ENCODE measurements at regions not wholly inside any gene's neighbourhood (a gene's known extent, or its start where the extent isn't known, plus 50 kb on each side); places are given as distances from the start of the nearest gene placed in this dataset.

- H3K4me3 ChIP-seq (ENCODE audit: low read depth, low read length) = no peak overlapping the region
- DNase-seq (ENCODE audit: low read depth) = no peak
- TF ChIP-seq, protein P1, sequence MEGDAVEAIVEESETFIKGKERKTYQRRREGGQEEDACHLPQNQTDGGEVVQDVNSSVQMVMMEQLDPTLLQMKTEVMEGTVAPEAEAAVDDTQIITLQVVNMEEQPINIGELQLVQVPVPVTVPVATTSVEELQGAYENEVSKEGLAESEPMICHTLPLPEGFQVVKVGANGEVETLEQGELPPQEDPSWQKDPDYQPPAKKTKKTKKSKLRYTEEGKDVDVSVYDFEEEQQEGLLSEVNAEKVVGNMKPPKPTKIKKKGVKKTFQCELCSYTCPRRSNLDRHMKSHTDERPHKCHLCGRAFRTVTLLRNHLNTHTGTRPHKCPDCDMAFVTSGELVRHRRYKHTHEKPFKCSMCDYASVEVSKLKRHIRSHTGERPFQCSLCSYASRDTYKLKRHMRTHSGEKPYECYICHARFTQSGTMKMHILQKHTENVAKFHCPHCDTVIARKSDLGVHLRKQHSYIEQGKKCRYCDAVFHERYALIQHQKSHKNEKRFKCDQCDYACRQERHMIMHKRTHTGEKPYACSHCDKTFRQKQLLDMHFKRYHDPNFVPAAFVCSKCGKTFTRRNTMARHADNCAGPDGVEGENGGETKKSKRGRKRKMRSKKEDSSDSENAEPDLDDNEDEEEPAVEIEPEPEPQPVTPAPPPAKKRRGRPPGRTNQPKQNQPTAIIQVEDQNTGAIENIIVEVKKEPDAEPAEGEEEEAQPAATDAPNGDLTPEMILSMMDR (conservative IDR thresholded peaks at IDR 0.05; ENCODE audit: low read depth, low read length) = no peak
Measured at GRCh38 chr15:70521576-70522322, 241.6 kb downstream of the UACA start.

GRCh38 chr15:70519616-70520015, 243.7 kb downstream of the UACA start:
- TF ChIP-seq, protein P1 (conservative IDR thresholded peaks at IDR 0.05; ENCODE audit: low read depth, low read length) = no peak
- DNase-seq (ENCODE audit: low read depth) = no peak
- no peak overlapping the region for H3K4me3 ChIP-seq (ENCODE audit: low read depth, low read length)

DNA sequence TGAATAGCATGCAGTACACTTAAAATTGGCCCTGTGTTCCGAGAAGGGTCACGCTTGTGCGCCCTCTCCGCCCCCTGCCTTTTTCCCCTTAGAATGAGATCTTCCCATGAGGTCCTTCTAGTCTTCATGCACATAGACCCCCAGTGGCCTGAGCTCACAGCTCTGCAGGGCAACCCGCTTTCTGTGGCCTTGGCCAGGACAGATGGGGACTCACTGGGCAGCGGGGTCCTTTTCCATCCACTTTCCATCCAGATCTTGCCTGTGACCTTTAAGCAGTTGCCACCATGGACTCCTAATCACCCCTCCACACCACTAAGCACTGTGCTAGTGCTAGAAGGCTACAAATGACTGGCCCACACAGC, 244.4 kb downstream of the UACA start:
- TF ChIP-seq, protein P1 (conservative IDR thresholded peaks at IDR 0.05; ENCODE audit: low read depth, low read length) = no peak
- no peak for DNase-seq (ENCODE audit: low read depth)
- H3K4me3 ChIP-seq (ENCODE audit: low read depth, low read length) = no peak overlapping the region

- TF ChIP-seq, protein P1 (conservative IDR thresholded peaks at IDR 0.05; ENCODE audit: low read depth, low read length) = no peak
- H3K4me3 ChIP-seq (ENCODE audit: low read depth, low read length) = no peak overlapping the region
- DNase-seq (ENCODE audit: low read depth) = no peak
Measured at GRCh38 chr15:70518201-70519003, 245.0 kb downstream of the UACA start.

- TF ChIP-seq, protein P1 (conservative IDR thresholded peaks at IDR 0.05; ENCODE audit: low read depth, low read length) = no peak
- DNase-seq (ENCODE audit: low read depth) = no peak
- H3K4me3 ChIP-seq (ENCODE audit: low read depth, low read length) = no peak overlapping the region
Measured at GRCh38 chr15:70517194-70517590, 246.2 kb downstream of the UACA start.

DNA sequence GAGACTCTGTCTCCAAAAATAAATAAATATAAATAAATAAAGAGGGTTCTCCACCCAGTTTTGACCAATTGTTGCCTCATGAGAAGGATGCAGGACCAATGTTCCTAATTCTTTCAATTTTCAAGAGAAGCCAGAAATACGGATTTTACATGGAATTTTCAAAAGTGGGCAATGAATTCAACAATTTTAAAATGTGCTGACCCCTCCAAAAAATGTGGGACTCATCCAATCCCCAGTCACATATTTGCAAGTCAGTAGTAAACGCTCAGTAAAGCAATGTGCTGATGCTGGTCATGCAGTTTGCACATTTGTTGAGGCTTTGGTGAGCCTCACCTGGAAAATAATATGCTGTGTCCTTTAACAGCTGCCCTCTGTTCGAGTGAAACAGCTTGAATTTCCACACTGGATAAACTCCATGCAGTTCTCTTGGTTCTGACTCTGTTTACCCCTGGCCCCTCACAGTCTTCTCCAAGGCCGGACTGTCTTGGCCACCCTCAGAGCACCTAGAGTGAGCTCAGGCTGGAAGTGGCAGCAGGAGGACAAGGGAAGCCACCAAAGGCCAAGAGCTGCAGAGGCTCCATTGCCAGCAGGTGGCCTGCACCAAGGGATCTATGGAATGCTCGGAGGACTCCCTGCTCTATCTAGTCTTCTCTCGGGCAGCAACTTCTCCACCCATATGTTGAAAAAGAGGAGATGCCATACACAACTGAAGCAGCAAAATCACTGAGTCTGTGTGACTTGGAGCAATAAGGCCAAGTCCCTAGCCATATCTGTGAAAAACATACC, 246.8 kb downstream of the UACA start:
- no peak for DNase-seq (ENCODE audit: low read depth)
- TF ChIP-seq, protein P1 (conservative IDR thresholded peaks at IDR 0.05; ENCODE audit: low read depth, low read length) = no peak
- no peak overlapping the region for H3K4me3 ChIP-seq (ENCODE audit: low read depth, low read length)
